ENCODE measurements at regions not wholly inside any gene's neighbourhood (a gene's known extent, or its start where the extent isn't known, plus 50 kb on each side); places are given as distances from the start of the nearest gene placed in this dataset.
A peak's percentile ranks its signal among the peaks of the same experiment; 100 is the strongest.

- DNase-seq = peak; percentile 89
Measured at GRCh38 chr2:54360055-54360792, 95.9 kb upstream of the SPTBN1 start.

DNA sequence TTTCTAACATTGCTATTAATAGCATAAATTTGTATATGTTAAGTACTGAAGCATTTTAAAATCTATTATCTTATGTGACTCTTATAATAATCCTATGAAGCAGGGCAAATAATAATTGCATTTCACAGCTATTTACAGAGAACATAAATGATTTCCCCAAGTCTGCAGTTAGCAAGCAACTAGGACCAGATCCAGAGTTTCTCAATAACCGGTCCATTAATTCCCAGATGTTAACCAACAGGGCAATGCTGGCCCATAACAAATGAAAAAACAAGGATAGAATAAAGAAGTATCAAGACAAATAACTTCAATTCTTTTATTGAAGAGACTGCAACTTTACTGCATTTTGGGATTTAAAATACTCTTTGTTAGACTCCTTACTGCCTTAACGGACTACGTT, 91.7 kb upstream of the SPTBN1 start:
- DNase-seq = peak; percentile 15

DNA sequence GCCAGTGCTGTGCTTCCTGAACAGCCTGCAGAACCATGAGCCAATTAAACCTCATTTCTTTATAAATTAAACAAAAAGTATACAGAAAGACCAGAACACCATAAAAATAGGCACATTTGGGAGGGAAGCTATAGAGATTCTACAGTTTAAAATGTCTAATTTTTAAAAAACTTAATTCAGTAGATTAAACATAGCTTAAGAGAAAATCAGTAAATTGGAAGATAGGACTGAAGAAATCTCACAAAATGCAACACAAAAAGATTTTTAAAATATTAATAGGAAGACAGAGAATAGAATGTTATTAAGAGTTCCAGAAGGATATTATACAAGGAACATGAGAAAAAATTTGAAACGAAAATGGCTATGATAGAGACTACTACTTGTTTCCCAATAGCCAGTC, 90.5 kb upstream of the SPTBN1 start:
- no peak for DNase-seq

- DNase-seq = no peak
Measured at GRCh38 chr2:54366487-54367280, 89.4 kb upstream of the SPTBN1 start.

DNA sequence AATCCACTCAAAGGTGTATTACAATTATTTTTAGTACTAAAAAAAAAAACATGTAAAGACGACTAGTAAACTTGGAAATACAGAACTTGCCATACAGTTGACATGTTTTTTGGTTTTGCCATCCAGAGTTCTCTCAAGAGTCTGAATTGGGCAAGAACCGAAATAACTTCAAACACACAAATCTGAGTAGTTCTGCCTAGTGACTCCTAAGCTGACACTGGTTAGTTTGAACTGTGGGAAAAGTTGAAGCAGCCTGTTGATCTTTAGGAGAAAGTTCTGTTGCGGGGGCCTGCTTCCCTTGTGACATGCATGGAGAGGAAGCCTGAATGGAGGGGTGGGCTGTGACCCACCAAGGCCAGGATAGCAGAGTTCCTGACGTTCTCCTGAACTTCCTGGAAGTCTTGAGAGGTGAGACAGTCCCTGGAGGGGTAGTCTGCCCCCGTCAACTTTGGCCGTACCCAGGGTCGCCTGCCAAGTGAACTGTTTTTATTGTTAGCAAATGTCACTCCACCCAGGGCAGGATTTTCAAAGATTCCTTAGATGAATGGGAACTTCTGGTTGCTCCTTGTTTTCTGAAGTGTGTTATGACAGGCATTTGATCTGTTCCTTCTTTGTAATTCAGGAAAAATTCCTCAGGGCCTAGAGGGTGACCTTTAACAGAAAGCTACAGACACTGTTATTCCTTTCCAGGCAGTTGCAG, 85.6 kb upstream of the SPTBN1 start:
- DNase-seq = no peak

- no peak for DNase-seq
Measured at GRCh38 chr2:54371460-54372065, 84.6 kb upstream of the SPTBN1 start.

DNA sequence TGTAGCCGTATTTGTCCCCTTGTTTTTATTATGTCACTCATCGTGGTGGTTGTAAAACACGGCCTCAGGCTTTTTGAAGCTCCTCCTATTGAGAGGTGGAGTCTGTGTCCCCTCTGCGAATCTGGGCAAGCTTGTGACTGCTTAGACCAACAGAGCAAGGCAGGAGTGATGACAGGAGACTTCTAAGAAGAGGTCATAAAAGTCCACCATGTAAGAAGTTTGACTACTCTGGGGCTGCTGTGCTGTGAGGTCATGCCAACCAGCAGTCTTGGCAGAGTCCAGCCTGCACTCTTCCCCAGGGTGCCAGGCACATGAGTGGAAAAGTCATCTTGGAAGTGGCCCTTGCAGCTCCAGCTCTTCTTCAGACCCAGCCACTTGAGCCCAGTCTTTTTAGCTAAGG, 83.8 kb upstream of the SPTBN1 start:
- no peak for DNase-seq

DNA sequence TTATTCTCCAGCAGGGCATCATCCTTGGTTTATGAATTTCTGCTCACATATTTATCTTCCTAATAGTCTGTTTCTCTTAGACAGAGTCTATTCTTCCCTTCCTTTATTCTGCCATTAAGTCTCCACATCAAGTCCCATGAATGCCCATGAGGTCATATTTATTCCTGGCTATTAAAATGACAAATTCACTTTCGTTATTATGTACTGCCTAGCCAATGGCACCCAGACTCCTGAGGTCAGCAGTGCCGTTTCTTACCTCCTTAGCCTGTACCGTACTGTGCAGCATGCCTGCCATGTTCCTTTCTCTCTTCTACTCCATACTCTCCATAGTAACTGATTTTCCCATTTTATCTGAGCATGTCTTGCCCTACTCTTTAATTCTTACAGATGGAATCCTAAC, 82.3 kb upstream of the SPTBN1 start:
- DNase-seq = no peak

DNA sequence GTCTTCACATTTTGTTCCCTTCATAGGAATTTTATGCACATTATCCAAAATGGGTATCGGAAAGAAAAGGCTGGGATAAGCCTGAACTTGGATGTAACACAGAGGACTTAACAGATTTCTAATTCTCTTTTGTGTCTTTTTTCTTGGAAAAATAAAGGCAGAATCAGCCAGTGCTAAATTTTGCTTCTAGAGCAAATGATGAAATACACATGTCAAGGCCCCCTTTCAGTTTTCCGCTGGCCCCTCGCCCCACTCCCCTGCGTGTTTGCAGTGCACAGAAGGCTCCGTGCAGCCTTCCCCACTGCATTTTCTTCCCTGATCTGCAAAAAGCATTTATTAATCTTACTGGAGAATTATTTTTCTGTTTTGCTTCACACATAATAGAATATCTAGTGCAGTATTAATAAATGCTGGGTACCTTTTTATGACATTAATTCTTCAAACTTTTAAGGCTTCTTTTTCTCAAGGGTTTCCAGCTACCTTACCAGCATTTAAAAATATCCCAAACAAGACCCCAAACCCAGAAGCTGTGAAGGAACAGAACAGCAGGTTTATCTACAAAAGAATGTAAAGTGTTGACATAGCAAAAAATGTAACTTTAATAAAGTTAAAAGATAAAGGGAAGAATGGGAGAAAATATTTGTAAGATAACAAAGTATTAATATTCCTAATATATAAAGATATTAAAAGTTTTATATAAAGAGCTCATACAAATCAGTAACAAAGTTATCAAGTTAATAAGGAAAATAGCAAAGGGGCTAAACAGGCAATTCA, 81.3 kb upstream of the SPTBN1 start:
- DNase-seq = peak; percentile 9

DNA sequence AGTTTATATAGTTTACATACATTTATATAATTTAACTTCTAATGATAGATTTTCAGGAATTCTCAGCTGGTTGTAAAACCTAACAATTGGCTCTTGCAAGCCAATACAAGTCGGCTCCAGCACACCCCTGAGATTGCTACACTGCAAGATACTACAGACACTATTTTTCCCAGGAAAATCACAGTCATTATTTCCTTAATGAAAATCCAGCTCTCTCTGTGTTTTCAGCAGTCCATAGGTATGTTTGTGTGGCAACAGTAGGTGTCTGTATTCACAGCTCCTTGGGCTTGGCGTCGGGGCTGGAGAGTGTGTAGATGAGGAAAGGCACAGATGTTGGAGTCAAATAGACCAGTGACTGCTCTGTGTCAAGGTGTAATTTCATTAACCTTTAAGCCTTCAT, 78.7 kb upstream of the SPTBN1 start:
- DNase-seq = no peak

DNA sequence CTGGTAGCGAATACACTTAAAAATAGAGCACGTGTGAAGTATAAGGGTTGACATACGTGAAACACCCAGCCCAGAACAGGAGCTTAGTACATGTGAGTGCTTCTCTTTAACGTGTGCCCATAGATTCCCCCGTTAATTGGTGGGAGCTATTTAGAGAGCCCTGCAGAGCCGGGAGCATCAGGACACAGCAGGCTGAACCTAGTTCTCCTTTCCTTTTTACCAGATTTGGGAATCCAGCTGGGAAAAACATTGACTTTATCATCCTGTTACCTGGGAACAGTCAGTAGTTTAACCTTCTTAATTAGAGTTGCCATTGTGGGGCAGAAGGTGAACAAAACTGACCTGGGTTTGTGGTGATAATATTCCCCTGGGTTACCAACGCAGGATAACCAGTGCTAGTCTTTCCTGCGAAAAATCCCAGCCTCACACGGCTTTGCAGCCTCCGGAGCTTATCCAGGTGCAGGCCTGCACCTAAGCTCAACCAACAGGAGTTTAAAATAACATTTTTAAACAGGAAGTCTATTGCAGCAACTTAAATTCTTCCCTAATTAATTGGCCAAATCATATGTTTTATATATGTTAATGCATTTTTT, 78.1 kb upstream of the SPTBN1 start:
- no peak for DNase-seq

GRCh38 chr2:54380670-54381069, 75.5 kb upstream of the SPTBN1 start:
- no peak for DNase-seq

GRCh38 chr2:54381293-54381692, 74.8 kb upstream of the SPTBN1 start:
- DNase-seq = no peak

- no peak for DNase-seq
Measured at GRCh38 chr2:54382601-54383000, 73.5 kb upstream of the SPTBN1 start.

- DNase-seq = no peak
Measured at GRCh38 chr2:54384301-54385203, 71.6 kb upstream of the SPTBN1 start.

GRCh38 chr2:54385271-54385670, 70.9 kb upstream of the SPTBN1 start:
- DNase-seq = no peak

DNA sequence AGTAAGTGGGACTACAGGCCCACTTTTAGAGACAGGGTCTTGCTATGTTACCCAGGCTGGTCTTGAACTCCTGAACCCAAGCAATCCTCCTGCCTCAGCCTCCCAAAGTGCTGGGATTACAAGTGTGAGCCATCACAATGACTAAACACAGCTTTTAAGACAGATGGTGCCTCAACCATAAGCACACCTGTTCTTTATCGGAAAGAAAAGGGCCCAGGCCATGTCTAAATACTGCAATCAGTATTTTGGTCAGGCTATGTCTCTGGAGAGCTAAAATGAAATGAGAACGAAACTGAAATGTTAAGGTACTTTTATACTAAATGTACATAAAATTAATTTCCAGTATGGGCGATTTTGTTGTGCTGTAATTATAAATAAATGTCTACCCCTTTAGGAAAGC, 69.5 kb upstream of the SPTBN1 start:
- no peak for DNase-seq

DNA sequence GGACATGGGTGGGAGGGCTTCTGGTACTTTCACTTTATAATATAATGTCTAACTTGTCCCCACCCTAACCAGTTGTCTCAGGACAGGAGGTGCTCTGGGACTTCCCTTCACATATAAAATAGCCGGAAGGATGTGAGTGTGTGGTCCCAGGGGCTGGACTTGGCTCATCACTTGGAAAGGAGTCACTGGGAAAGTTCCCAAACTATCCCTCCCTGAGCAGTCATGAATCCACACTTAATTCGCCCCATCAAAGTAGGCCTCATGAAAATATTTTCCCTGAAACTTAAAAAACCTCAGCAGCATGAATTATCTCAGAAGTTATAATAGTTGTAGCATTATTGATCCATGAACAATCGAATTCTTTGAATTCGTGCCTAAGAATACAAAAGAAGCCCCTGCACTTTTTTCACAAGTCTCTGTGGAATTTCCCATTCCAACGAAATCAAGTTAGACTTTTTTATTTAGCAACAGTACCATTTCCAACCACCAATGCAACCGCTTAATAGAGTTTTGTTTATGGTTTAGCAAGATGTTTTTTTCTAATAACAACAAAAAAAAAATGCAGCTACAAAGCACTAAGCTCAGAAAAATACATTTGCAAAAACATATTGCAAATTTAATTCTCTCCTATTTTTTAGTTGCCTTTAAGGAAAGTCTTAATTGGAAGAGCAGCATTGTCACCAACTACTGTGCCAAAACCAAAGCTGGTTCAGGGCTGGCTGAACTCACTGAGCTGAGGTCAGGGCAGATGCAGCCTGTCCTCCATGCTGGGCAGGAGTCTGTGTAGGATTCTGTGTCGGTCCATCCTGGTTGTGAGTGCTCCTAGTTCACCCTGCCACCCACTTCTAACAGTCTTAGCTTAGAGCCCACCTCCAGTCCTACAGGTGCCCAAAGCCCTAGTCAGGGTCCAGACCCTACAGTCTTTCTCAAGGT, 68.8 kb upstream of the SPTBN1 start:
- peak; percentile 83 for DNase-seq

DNA sequence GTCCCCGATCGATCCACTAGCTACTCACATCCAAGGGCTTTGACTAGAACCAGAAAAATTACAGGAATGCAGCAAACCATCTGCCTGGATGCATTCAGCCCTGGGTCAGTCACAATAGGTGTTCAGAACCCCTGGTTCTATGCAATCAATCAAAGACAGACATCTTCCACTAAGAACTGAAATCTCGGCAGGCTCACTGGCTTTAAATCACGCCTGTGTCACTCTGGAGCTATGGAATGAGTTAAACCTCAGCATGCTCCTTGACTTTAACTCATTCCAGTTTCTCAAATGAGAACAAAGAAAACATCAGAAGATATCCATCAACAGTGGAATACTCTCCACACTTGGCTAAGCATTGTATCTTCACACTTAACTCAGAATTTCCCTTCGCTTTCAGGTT, 68.1 kb upstream of the SPTBN1 start:
- DNase-seq = no peak

Measured in skin of body (tissue), 1 donor.